ENCODE measurements at regions not wholly inside any gene's neighbourhood (a gene's known extent, or its start where the extent isn't known, plus 50 kb on each side); places are given as distances from the start of the nearest gene placed in this dataset.

DNA sequence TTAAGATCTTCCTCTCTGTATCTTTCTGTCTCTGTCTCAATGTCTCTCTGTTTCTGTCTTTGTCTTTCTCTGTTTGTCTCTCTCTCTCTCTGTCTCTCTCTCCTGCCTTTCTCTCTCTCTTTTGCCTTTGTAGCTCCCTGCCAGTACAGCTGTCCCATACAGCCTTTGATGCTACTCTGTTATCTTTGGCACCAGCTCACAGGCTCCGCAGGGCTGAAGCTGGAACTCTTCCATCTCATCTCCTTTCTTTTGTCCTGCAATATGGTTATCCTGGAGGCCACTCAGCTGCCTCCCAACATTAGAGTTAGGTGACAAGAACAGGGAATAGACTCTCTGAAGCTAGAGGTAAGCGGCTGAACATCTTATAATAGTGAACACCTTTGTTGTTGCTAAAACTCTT is 354.3 kb upstream of the NEGR1 start:
- no peak overlapping the region for H3K4me2 ChIP-seq (ENCODE audit: insufficient read depth, low read length)
- FAIRE-seq (peak; percentile 53), DNase-seq (ENCODE audit: low read depth, low spot score) (peak; percentile 80)
- ChIA-PET CTCF (interaction anchor here (0.7 to 2.6 kb wide), 4 partner anchors 13 to 79 kb away, joined by 3 to 10 read pairs (median 6); no protein-coding TSS in a partner anchor), POLR2A (no interaction called here)
- H3K27me3 ChIP-seq (ENCODE audit: control insufficient read depth in 2 of 2, insufficient read depth in 2 of 2, low read length in 2 of 2), result no peaks in the 10 kb centered on the region
- TF ChIP-seq POLR2A (IDR thresholded peaks at IDR 0.05; ENCODE audit: low read depth, low read length) (no peak), EZH2 (IDR thresholded peaks at IDR 0.05; ENCODE audit: borderline replicate concordance, low read depth, low read length, severe bottlenecking) (no peak), GATA2 (IDR thresholded peaks at IDR 0.05; ENCODE audit: insufficient read depth, insufficient read length, low read depth, low read length) (no peak)
- dilution Hi-C loops (cut with MboI; ENCODE audit: extremely low pct_ligation_motif_present, low sequenced_read_pairs) (no loop called here), intact Hi-C loops (cut with micrococcal nuclease) (no loop called here)
- H3K9ac ChIP-seq (replicated peaks; ENCODE audit: extremely low read depth, insufficient read depth, low read length), result no peak overlapping the region
- no peak overlapping the region for H3K4me3 ChIP-seq (replicated peaks in 1 of 3; ENCODE audit: insufficient read depth in 1 of 3, low read depth in 1 of 3, low read length in 3 of 3)
- H3K9me3 ChIP-seq (replicated peaks; ENCODE audit: control insufficient read depth, insufficient read depth, low read length), result no peaks in the 10 kb centered on the region
- H3K4me1 ChIP-seq (ENCODE audit: control insufficient read depth, extremely low read depth, insufficient read depth, low read length), result no peaks in the 10 kb centered on the region
- no peaks in the 10 kb centered on the region for H4K20me1 ChIP-seq (replicated peaks; ENCODE audit: control insufficient read depth, extremely low read depth, insufficient read depth, low read length)
- no peaks in the 10 kb centered on the region for H3K9me1 ChIP-seq (replicated peaks; ENCODE audit: control insufficient read depth, extremely low read depth, insufficient read depth, low read length)
- H3K36me3 ChIP-seq (ENCODE audit: control insufficient read depth in 2 of 2, extremely low read depth in 1 of 2, insufficient read depth in 2 of 2, low read length in 2 of 2), result no peaks in the 10 kb centered on the region
- no peak overlapping the region for H3K27ac ChIP-seq (ENCODE audit: insufficient read depth, low read depth, low read length)
- no TSS peak for BruUV-seq (replicated peaks)
- H2AFZ ChIP-seq (ENCODE audit: low read depth, low read length), result no peak overlapping the region
- H3K79me2 ChIP-seq (ENCODE audit: control insufficient read depth, insufficient read depth, low read length), result no peaks in the 10 kb centered on the region

DNA sequence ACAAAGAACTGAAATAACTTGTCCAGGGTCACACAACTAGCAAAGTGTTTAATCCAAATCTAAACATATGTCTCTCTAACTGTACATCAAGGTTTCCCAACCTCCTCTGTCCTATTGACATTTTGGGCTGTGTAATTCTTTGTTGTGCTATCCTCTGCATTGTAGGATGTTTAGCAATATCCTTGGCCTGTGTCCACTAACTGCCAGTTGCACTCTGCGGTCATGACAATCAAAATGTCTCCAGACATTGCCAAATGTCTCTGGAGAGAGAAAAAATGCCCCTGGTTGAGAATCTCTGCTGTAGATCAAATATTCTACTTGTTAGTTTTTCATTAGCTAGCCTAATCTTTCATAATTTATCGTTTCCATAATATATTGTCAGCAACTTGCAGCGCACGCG is 353.4 kb upstream of the NEGR1 start:
- no peaks in the 10 kb centered on the region for H3K4me1 ChIP-seq (ENCODE audit: control insufficient read depth, extremely low read depth, insufficient read depth, low read length)
- H3K79me2 ChIP-seq (ENCODE audit: control insufficient read depth, insufficient read depth, low read length), result no peaks in the 10 kb centered on the region
- no peak overlapping the region for H3K4me2 ChIP-seq (ENCODE audit: insufficient read depth, low read length)
- H3K27ac ChIP-seq (ENCODE audit: insufficient read depth, low read depth, low read length), result no peak overlapping the region
- TF ChIP-seq FOS (IDR thresholded peaks at IDR 0.05; ENCODE audit: borderline replicate concordance, insufficient read depth, low read length) (no peak), MYC (IDR thresholded peaks at IDR 0.05; ENCODE audit: low read depth, low read length) (no peak), GATA2 (IDR thresholded peaks at IDR 0.05; ENCODE audit: insufficient read depth, insufficient read length, low read depth, low read length) (no peak), EZH2 (IDR thresholded peaks at IDR 0.05; ENCODE audit: borderline replicate concordance, low read depth, low read length, severe bottlenecking) (no peak)
- TF ChIP-seq, protein P1, sequence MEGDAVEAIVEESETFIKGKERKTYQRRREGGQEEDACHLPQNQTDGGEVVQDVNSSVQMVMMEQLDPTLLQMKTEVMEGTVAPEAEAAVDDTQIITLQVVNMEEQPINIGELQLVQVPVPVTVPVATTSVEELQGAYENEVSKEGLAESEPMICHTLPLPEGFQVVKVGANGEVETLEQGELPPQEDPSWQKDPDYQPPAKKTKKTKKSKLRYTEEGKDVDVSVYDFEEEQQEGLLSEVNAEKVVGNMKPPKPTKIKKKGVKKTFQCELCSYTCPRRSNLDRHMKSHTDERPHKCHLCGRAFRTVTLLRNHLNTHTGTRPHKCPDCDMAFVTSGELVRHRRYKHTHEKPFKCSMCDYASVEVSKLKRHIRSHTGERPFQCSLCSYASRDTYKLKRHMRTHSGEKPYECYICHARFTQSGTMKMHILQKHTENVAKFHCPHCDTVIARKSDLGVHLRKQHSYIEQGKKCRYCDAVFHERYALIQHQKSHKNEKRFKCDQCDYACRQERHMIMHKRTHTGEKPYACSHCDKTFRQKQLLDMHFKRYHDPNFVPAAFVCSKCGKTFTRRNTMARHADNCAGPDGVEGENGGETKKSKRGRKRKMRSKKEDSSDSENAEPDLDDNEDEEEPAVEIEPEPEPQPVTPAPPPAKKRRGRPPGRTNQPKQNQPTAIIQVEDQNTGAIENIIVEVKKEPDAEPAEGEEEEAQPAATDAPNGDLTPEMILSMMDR (IDR thresholded peaks at IDR 0.05; ENCODE audit: extremely low read depth in 1 of 2, insufficient read depth in 1 of 2, low read depth in 1 of 2, low read length in 2 of 2), result no peak
- no peak overlapping the region for H3K4me3 ChIP-seq (replicated peaks in 1 of 3; ENCODE audit: insufficient read depth in 1 of 3, low read depth in 1 of 3, low read length in 3 of 3)
- no peaks in the 10 kb centered on the region for H3K27me3 ChIP-seq (ENCODE audit: control insufficient read depth in 2 of 2, insufficient read depth in 2 of 2, low read length in 2 of 2)
- ChIA-PET POLR2A (no interaction called here), CTCF (interaction anchor here (2.6 kb wide), 1 partner anchor 78 kb away, joined by 7 read pairs; no protein-coding TSS in a partner anchor)
- dilution Hi-C loops (cut with MboI; ENCODE audit: extremely low pct_ligation_motif_present, low sequenced_read_pairs), result no loop called here
- H3K9me3 ChIP-seq (replicated peaks; ENCODE audit: control insufficient read depth, insufficient read depth, low read length), result no peaks in the 10 kb centered on the region
- no peaks in the 10 kb centered on the region for H4K20me1 ChIP-seq (replicated peaks; ENCODE audit: control insufficient read depth, extremely low read depth, insufficient read depth, low read length)
- no peak overlapping the region for H3K9ac ChIP-seq (replicated peaks; ENCODE audit: extremely low read depth, insufficient read depth, low read length)
- BruUV-seq (replicated peaks), result no TSS peak
- DNase-seq (ENCODE audit: low read depth, low spot score) (no peak), FAIRE-seq (no peak)
- intact Hi-C loops (cut with micrococcal nuclease), result no loop called here
- no peak overlapping the region for H2AFZ ChIP-seq (ENCODE audit: low read depth, low read length)
- H3K36me3 ChIP-seq (ENCODE audit: control insufficient read depth in 2 of 2, extremely low read depth in 1 of 2, insufficient read depth in 2 of 2, low read length in 2 of 2), result no peaks in the 10 kb centered on the region
- H3K9me1 ChIP-seq (replicated peaks; ENCODE audit: control insufficient read depth, extremely low read depth, insufficient read depth, low read length), result no peaks in the 10 kb centered on the region

Data from endothelial cell of umbilical vein (primary cell).